HL-60/S4 treated with retinoic acid at 250 ng/mL for 4 days and 3 days (cell line): ENCODE measurements at regions not wholly inside any gene's neighbourhood (a gene's known extent, or its start where the extent isn't known, plus 50 kb on each side); places are given as distances from the start of the nearest gene placed in this dataset.

Experiments
- in situ Hi-C: fragments of 300-500 bp; cut with MboI; formaldehyde crosslinking; loops from 2 replicates; pipeline ENCODE4 v1.7.0; 2022; ENCODE audit warnings: low sequenced_read_pairs

DNA sequence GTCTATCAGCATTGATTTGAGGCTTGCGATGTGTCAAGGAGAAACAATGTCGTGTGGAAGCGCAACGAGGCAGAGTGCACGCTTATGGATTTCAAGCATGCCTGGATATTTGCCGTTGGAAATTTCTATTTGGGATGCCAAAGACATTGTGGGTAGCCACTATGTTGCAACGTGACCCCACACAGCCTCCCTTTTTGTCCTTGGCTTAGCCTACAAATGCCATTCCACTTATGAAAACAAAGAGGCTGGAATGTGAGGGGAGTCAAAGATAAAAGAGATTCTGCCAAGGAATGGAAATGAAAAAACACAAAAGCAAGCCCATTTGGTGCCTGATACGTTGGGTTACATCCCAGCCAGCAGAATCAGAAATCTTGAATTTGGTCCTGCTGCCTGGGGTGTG lies 721.2 kb downstream of the GALR1 start:
- in situ Hi-C loops = no loop called here

DNA sequence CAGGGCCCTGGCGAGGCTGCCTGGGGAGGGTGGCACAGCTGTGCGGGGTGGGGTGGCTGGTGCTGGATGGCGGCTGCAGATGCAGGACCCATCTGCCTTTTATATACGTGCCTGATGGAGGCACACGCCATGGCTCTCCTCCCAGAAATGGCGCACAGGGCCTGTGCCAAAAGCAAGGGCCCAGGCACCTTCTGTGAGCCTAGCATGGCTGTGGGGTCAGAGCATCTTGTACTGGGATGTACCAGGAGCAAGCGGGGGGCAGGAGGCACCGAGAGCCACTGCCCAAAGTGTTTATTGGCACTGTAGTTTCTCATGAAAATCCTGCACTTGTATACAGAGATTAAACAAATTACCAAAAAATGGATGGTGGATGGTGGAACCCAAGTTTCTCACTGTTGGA lies 724.1 kb downstream of the GALR1 start:
- in situ Hi-C loops = no loop called here

DNA sequence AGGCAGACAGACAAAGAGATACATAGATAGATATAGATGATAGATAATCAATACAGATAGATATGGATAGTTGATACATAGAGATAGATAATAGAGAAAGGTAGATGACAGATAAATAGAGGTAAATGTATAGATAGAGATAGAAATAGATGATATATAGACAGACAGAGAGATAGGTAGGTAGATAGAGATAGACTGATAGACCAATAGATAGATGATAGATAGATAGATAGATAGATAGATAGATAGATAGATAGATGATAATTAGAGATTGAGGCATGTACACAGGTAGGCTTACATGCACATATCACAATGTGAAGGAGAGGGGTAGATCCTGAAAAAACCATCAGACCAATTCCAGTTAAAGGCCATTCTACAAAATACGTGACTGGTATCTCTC lies 724.7 kb downstream of the GALR1 start:
- in situ Hi-C loops = no loop called here

DNA sequence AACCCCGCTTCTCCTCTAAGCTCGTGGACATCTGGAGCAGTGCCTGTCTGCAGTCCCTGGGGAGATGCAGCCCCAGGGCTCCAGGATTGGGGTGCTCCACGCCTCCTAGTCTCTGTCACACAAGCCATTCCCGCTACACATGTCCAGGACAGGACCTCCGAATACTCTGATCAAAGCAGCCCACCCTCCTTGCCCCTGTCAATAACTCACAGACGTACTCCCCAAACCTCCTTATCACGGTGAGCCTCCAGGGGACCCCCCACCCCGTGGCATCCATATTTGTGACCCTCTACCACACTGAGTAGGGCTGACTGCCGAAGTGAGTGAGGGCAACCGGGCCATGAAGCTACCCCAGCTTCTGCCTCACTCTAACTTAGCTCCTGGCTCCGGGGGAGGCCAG lies 727.7 kb downstream of the GALR1 start:
- in situ Hi-C loops = no loop called here

DNA sequence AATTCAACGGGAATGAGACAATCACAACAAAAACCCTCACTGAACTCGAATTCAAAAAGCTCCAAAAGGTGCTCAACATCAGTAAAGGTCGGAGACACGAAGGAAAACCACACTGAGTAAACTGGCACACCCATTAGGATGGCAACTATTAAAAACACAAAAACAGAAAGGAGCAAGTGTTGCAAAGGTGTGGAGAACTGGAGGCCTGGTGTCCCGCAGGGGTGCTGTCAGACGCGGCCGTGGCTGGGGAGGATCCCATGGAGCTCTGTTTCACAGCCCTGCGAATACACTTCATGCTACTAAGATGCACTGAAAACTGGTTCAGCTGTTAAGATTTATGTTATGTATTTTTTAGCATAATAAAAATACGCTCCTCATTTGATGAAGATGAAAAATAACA lies 730.6 kb downstream of the GALR1 start:
- in situ Hi-C loops = no loop called here

DNA sequence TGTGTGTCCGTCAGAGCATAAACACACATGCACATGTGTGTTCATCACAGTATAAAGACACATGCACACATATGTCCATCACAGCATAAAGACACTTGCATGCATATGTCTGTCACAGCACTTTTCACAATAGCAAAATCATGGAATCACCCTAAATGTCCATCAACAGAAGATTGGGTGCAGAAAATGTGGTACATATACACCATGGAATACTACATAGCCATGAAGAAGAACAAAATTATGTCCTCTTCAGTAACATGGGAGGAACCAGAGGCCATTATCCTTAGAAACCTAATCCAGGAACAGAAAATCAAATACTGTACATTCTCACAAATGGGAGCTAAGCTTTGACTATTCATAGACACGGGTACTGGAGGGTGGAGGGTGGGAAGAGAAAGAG lies 732.2 kb downstream of the GALR1 start:
- in situ Hi-C loops = no loop called here

DNA sequence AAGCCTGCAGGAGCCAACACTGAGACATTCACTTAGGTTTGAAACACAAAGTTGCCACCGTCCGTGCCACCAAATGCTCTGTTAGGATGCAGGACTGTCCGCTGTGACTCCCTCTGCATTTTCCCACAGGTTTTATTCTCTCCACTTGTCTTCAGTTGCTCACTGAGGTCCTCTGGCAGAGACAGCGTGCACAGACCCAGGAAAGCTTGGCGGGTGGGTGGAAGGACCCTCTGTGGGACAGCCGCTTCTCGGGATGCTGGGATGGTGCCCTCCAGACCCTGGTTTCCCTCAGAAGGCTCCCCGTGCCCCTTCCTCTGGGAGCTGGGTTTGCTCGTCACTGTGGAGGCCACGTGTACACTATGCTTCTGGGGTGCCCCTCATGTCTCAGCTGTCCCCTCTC lies 733.6 kb downstream of the GALR1 start:
- in situ Hi-C loops = no loop called here

DNA sequence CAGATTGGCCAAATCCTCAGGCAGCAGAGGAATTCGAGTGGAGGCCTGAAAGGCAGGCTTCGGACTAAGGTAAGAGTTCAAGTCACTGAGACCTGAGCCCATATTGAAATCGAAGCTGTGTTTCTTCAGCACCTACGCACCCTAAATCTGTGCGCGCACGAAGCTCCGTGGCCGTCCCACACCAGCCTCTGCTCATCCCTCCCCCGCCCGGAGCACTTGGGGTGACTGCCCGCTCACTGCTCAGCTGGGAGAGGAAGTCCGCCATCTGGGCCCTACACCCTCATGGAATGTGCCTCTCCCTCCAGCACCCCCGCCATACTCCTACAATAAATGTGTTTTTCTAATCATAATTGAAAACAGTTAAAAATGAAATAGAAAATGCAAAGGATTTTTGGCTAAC lies 734.5 kb downstream of the GALR1 start:
- in situ Hi-C loops = no loop called here

DNA sequence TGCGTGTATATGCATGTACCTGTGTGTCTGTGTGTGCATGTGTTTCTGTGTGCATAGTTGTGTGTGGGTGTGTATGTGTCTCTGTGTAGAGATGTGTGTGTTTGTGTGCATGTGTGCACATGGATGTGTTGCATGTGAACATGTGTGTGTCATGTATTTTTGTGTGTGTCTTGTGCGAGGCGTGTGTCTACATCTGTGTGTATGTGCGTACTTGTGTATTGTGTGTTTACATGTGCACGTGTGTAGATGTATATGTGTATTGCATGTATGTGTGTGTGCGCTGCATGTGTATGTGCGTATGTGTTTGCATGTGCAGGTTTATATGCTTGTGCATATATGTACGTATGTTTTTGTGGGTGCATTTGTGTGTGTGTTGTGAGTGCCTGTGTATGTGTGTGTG lies 735.2 kb downstream of the GALR1 start:
- in situ Hi-C loops = no loop called here

DNA sequence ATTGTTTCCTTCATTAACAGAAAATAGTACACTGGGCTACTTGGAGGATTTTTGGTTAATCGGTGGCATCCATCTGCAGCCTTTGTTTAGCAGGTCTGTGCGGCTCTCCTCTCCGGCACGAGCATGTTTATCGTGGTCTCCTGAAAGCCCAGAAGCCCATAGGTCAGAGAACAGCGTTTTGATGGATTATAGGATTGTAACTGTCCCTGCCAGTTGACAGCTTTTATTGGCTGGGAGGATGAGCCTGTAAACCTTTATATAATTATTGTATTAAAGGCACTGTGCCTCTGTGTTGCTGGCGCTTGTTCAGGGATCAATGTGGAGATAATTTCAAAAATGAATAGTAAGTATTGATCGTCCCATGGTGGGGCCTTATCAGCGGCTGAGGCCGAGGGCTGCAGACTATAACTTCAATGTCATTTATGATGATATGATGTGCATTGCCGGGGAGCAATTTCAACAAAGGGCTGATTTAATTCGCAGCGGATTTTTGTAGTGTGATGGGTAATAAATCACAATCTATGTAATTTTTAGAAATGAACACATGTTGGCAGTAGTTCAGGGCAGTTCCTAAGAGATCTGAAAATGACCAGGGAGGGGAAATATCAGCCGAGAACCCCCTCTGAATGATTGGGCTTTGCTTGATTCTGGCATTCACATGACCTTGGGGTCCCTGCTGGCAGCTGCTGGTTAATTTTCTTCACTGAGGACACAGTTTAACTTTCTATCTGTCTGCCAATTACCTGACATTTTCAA lies 736.1 kb downstream of the GALR1 start:
- in situ Hi-C loops = no loop called here

DNA sequence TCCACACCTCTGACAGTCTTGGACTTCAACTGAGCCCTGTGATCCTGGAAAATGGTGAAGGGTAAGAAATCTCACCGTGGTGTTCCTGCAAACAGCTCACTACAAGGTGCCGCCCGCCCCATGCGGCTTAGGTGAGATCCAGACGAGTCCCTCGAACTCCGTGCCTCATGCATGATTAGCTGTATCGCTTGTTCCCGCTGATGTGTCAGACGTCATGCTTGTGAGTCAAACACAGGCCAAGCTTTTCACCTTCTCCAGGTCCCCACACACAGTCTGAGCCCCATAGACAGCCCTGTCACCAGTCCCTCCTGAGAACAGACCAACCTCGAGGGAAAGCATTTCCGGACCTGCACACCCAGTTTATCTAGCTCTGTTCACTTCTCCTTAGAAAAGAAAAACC lies 740.5 kb downstream of the GALR1 start:
- in situ Hi-C loops = no loop called here

DNA sequence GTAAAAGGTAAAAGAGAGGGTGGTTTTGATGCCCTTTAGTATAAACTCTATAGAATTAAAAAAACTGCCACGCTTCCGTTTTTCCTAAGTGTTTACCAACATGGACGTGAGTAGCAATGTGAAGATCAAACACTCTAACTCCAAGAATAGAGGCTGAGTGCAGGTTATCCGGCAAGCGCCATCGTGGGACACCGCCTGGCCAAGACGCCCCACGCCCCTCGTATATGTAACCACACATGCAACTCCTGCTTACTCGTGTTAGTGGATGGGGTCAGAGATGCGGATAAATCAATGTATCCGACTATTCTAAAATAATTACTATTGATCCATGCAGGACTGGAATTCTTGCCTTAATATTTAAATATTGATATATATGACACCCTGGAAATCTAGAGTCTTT lies 741.3 kb downstream of the GALR1 start:
- in situ Hi-C loops = no loop called here

DNA sequence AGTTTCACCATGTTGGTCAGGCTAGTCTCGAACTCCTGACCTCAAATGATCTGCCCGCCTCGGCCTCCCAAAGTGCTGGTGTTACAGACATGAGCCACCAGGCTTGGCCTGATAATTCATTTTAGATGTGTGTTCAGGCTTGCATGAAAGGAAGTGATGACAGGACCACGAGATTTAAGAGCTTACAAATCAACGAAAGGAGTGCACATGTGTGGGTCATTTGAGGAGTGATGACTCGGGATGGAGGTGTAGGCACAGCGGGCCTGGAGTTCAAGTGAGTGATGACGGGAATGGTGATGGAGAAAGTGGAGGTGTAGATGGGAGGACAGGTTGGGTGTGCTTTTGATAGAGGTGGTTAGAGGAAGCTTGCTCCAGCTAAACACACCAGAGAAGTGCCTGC lies 742.4 kb downstream of the GALR1 start:
- in situ Hi-C loops = no loop called here

DNA sequence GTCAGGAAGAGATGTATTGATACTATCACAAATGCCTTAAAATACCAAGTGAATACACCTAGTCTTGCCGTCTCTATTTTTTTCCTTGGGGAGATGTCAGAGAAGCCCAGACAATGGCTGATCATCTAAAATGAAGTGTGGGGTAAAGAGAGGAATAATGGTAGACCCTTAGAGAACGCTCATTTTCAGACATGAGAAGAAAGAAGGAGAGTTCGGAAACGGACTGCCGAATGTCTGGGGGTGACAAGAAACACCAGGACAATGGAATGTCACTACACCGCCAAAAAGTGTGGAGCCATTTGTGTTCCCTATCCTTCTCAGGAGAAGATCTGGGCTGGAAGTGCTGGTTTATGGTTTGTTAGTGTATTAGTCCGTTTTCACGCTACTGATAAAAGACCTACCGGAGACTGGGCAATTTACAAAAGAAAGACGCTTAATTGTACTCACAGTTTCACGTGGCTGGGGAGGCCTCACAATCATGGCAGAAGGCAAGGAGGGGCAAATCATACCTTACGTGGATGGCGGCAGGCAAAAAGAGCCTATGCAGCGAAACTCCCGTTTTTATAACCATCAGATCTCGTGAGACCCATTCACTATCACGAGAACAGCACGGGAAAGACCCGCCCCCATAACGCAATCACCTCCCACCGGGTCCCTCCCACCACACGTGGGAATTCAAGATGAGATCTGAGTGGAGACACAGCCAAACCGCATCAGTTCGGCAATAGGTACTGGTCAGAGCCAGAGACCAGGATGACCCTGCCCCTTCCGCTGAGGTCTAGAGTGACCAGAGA lies 743.7 kb downstream of the GALR1 start:
- in situ Hi-C loops = no loop called here

DNA sequence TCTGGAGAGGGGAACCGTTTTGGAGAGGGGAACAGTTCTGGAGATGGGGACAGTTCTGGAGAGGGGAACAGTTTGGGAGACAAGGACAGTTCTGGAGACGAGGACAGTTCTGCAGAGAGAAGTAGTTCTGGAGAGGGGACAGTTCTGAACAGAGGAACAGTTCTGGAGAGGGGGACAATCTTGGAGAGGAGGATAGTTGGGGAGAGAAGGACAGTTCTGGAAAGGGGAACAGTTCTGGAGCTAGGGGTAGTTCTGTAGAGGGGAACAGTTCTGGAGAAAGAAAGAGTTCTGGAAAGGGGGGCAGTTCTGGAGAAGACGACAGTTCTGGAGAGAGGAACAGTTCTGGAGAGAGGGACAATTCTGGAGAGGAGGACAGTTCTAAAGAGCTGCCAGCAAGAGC lies 745.9 kb downstream of the GALR1 start:
- in situ Hi-C loops = no loop called here

DNA sequence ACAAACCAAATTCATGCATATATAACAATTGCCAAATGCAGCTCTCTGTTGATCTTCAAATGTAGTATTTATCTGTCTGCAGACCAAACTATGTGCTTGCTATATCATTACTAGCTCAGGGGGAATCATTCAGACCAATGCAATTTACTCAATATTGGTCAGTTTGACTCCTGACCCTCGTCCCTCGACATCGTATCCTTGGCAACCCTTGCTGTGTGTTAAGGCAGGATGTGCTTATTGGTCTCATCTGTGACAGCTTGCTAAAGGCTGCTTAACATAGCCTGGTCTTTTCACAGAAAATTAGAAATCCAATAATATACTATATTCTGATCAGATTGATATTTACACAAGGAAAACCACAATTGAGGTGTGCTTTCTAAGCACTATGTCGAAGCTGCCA lies 747.1 kb downstream of the GALR1 start:
- in situ Hi-C loops = no loop called here

DNA sequence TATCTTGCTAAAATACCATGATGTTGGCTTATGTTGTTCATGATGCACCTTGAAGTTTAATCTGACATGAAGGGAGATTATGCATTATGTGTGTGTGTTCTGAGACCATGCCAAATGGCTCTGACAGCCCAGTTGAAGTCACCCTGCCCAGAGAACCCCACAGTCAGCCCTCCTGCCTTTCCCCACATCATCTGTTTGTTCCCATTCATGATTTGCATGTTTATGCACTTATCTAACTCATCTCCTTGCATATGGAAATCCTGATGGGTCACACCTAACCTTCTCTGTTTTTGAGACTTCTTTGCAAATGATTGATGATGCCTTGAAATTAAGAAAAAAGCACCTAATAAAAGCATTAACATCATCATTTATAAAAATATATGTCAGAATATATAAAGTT lies 752.2 kb downstream of the GALR1 start:
- in situ Hi-C loops = no loop called here

DNA sequence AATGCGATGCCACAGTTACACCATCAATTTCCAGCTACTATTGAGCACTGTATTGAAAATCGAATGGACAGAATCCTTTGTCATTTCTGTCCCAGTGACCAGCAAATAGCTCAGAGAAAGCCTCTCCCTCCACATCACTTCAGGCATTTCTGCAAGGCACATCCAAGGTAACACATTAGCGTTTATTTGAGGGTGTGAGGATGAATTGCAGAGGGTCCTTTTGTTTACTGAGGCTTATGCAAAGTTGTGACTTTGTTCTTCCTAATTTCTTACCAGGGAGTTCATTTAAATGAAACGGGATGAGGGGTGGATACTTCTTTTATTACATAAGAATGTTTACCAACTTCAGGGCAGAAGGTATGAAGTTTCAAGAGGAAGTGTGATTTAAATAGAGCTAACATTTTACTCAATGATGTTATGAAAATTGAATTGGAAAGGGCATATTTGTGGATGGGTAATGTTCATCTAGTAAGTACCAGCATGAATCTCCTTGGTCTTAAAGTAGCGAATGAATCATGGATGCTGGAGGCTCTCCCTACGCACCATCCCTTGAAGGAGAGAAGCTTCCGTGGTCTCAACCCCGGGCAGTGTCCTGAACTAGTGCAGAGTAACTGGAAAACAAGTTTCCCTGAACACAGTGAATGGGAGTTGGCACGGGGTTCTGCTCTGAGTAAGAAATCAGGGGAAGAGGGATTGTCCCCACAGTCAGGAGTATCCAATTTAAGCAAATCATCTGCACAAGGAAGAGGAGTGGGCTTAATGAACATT lies 756.5 kb downstream of the GALR1 start:
- in situ Hi-C loops = no loop called here

DNA sequence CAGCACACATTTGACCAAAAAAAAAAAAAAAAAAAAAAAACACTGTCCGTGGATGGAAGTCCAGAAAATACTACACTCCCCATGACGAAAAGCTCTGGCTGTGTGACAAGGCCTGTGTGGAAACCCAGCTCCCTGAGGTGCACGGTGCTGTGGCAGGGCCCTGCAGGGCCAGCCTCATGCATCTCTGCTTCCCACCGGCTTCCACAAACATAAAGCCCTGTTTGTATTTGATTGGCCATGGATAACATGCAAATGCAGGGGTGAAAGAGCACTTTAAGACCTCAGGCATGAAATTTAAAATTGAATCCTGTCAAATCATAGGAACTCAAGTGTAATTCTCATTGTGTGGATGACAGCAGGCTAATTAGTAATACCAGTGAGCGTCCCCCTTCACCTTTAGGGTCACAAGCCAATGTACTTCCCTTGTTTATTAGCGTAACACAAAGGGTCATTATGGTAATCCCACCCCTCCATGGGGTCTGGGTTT lies 757.2 kb downstream of the GALR1 start:
- in situ Hi-C loops = no loop called here

DNA sequence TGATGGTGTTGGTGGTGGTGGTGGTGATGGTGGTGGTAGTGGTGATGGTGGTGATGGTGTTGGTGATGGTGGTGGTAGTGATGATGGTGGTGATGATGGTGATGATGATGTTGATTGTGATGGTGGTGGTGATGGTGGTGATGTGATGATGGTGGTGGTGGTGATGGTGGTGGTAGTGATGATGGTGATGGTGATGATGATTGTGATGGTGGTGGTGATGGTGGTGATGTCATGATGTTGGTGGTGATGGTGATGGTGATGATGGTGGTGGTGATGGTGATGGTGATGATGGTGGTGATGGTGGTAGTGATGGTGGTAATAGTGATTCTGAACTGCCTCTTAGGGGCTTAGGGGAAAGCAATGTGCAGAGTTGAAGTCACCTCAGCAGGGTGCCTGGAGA lies 760.7 kb downstream of the GALR1 start:
- in situ Hi-C loops = no loop called here

DNA sequence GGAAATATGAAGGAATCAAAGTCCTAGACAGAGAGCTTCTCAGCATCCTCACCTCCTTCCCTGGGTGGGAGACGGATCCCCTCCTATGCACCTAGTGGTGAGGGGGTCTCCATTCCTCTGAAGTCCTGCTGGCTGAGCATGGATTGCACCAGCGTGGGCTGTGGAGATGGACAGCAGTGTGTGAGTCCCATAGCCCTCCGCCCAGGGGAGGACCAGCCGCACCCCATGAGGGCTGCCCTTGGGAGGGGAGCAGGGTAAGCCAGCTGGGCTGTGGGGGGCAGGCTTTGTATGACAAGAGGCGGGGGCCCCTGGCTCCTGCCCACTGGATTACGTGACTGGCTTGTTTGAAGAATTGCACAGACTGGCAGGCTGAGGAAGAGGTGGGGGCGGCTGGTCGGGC lies 768.2 kb downstream of the GALR1 start:
- in situ Hi-C loops = no loop called here

DNA sequence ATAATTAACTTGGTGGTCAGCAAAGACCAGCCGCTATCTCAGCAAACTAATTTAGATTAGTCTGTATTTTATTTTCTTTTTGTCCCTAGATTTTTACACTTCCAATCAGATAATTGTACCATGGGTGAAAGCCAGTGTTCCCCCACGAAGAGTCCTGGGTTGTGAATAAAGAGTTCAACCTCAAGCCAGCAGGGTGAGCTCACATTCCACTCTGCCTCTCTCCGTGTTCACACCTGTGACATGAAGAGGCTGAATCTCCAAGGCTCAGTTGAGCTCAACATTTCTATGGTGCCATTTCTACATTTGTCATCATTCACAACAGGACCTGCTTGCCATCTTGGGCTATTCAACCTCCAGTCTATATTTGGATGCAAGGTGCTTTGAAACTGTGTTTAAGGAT lies 771.5 kb downstream of the GALR1 start:
- in situ Hi-C loops = no loop called here
